SIG-M5 treated with dmso at 0.1 percent for 504 hours (cell line): ENCODE measurements at regions not wholly inside any gene's neighbourhood (a gene's known extent, or its start where the extent isn't known, plus 50 kb on each side); places are given as distances from the start of the nearest gene placed in this dataset.

ENCODE experiments used
- DNase-seq: peaks from one replicate; lab custom pipeline; 2025; ENCODE audit not compliant: unreplicated experiment; lab: John Stamatoyannopoulos, UW

- no peak for DNase-seq
Measured at GRCh38 chr16:85289760-85290625, 177.7 kb upstream of the CIBAR2 start.

- DNase-seq: no peak
Measured at GRCh38 chr16:85290626-85291301, 178.5 kb upstream of the CIBAR2 start.

GRCh38 chr16:85291302-85292148 lies 179.3 kb upstream of the CIBAR2 start:
- DNase-seq: no peak

- no peak for DNase-seq
Measured at GRCh38 chr16:85293458-85293857, 181.2 kb upstream of the CIBAR2 start.

GRCh38 chr16:85293904-85294642 lies 181.8 kb upstream of the CIBAR2 start:
- no peak for DNase-seq

- no peak for DNase-seq
Measured at GRCh38 chr16:85294810-85295508, 182.7 kb upstream of the CIBAR2 start.

- peak; percentile 9 for DNase-seq
Measured at GRCh38 chr16:85296859-85297660, 184.8 kb upstream of the CIBAR2 start.

- no peak for DNase-seq
Measured at GRCh38 chr16:85297881-85298280, 185.6 kb upstream of the CIBAR2 start.

- DNase-seq: no peak
Measured at GRCh38 chr16:85300406-85300968, 188.2 kb upstream of the CIBAR2 start.

GRCh38 chr16:85301231-85301630 lies 189.0 kb upstream of the CIBAR2 start:
- DNase-seq: no peak

GRCh38 chr16:85302018-85302847 lies 190.0 kb upstream of the CIBAR2 start:
- no peak for DNase-seq

- no peak for DNase-seq
Measured at GRCh38 chr16:85302848-85303353, 190.6 kb upstream of the CIBAR2 start.

GRCh38 chr16:85303354-85303883 lies 191.1 kb upstream of the CIBAR2 start:
- DNase-seq: no peak

GRCh38 chr16:85304337-85304736 lies 192.1 kb upstream of the CIBAR2 start:
- DNase-seq: no peak

- DNase-seq: peak; percentile 82
Measured at GRCh38 chr16:85306071-85306792, 194.0 kb upstream of the CIBAR2 start.

- DNase-seq: no peak
Measured at GRCh38 chr16:85306793-85307551, 194.7 kb upstream of the CIBAR2 start.
